GM21825 (cell line): ENCODE measurements at regions not wholly inside any gene's neighbourhood (a gene's known extent, or its start where the extent isn't known, plus 50 kb on each side); places are given as distances from the start of the nearest gene placed in this dataset.

Experiments used
- ATAC-seq: cut with Tn5 transposase; IDR thresholded peaks from one replicate; pipeline ENCODE4 v1.9.1; 2021; ENCODE audit warnings: mild to moderate bottlenecking, moderate library complexity; ENCODE audit not compliant: unreplicated experiment

DNA sequence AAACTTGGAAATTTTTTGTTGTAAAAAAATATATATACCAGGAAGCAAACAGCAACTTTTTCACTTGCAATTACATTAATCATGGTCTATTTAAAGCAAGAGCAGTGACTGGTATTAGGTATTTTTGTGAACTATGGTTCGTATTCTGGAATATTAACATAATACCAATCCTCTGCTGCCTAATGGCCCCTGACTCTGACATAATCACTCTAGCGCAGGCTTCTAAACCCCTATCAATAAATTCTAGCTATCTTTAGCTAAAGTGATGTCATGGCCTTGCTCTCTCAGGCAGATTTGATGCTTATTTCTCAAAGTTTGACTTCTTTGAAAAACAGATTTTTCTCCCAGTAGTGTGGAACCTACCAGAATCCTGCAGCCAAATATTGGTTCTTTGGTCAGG is 808.3 kb downstream of the VGLL3 start:
- no peak for ATAC-seq

DNA sequence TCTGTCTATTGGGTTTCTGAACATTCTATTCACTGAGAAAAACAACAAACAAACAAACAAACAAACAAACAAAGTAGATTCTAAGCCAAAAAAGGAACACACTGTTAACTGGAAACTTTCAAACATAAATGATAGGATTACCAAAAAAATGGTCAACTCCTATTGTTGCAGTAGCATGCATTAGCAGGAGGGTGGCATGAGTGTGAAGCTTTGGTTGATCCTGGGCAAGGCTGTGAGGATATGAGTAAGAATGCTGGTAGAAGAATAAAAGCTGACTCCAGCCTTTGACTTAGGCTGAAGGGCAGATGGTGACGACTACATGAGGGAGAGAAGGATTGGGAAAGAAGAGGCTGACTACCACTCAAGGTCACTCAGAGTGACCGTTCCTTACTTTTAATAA is 810.3 kb downstream of the VGLL3 start:
- ATAC-seq: no peak

DNA sequence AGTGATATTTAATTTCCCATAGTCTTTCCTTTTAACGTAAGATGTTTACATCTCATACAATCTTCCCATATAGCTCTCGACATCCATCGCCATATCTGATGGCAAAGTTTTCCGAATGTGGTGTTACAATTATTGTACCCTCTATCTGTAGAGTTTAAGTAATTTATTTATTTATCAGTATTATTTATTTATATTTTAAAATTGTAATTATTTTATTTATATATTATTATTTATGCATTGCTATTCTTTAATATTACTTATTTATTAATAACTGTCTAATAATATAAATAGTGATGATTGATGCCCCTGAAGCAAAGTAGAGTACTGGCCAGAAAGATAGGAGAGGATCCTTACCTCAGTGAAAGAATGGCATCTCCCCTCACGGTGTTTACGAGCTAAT is 812.9 kb downstream of the VGLL3 start:
- no peak for ATAC-seq

- no peak for ATAC-seq
Measured at GRCh38 chr3:86176445-86176784, 814.5 kb downstream of the VGLL3 start.

DNA sequence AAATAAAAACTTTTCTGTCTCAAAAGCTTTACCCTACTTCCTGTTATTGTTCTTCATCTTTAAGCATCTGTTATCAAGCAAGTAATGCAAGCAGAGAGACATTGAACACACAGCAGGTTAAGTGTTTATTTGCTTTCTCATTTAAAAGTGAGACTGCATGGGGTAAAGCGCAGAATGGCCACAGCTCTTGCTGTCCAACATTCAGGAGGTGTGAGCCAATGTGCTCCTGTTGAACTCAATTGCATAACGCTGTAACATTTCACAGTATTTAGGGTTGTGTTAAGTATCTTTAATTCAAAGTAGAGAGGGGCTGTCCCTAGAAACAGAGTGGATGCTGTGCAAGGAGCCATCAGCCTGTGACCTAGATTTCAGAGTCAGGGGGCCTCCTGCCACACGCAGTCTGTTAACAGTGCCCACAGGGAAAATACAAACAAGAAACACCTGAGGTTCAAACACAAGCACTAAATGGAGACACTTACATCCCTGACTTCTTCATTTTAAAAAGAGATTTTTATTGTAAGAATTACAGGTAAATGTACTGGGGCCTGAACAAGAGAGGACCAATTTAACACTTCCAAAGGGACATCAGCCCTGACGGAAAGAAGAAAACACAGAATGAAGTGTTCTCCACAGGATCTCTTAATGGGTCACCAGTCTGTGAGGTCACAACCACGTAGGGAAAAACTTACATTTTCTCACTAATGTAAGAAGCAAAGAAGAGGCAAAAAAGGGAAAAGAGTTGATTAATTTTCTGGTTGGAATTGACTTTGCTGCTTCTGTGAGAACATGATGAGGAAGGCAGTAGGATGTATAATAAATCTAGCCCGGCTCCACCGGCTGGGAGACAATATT is 815.1 kb downstream of the VGLL3 start:
- ATAC-seq: no peak

DNA sequence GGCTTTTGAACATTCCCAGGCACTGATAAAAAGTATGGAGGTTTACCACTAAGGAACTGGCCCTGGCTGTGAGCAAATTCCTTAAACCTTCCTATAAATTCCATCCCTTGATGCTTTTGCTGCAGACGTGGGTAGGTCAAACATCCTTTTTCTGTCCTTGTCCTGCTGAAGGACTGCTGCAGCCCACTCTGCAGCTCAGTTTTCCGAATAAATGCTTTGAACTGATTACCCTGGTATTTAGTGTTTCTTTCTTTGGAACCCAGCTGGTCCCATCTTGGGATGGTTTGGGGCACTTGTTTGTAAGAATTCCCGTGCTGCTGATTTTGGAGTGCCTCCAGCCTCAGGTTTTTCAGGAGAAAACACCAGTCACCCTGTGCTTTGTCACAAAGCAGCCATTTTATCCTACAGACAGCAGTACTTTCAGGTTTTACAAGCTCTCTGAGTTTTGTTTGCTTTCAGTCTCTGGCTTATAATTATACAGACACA is 815.9 kb downstream of the VGLL3 start:
- ATAC-seq: no peak

DNA sequence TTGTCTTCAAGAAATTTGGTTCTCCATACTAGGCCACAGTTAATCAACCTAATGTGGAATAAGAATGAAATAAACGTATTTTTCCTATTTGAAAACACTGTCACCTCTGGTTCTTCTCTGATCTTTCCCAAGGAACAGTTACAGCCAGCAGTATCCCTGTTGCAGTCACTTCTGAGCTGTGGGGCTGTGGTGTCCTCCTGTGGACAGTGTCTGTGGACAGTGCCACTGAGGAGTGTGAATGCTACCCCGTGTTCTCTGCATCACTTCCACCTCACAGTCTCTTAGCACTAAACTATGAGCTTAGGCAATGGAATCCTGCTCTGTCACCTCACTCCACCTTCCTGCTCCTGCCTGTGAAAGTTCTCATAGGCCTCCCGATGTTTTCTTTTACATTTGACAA is 817.5 kb downstream of the VGLL3 start:
- ATAC-seq: no peak

GRCh38 chr3:86168512-86168911 is 822.4 kb downstream of the VGLL3 start:
- no peak for ATAC-seq

DNA sequence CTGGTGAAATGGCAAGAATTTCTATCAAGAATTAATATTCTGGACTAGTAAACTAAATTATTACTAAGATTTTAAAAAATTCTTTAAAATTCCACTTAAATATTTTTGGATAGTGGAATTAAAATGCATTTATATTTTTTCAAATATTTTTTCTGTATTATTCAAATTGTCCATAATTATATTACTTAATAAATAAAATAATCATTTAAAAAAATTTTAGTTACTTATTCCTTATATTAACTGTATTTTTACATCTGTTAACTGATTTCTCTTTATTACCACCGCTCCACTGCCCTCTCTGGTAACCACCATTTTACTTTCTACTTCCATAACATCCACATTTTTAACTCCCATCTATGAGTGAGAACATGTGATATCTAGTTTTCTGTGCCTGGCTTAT is 828.4 kb downstream of the VGLL3 start:
- ATAC-seq: no peak

DNA sequence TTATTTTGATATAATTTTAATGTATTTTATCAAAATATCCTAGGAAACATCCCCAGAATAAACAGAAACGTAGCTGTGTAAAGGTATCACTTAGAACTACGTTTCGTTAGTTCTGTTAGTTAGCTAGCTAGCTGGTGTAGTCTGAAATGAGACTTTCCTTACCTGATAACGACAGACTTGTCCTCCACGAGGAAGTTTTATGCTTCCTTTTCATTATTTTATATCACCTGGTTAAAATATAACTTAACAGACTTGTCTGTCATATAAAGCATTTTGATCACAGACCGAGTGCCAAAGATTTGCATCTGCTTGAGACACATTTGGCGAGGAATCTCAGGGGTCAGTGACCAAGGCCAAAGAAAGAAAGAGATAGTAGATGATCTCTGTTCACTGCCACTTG is 829.5 kb downstream of the VGLL3 start:
- no peak for ATAC-seq

DNA sequence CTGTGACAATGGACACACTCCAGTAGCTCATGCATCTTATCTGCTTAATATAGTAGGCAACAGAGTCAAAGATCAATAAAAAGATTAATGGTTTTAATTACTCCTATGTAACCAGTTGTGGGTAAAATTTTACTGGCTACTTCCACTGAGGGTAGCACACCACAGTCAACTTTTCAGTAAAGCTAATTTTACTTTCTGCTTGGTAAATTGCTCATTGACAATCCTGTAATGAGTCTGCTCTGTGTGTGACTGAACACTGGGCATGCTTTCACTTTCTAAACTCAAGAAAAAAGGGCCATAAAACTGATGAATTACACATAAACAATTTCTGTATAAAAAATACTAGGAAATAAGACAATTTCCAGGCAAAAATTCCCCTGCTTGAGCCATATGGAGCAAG is 838.3 kb downstream of the VGLL3 start:
- no peak for ATAC-seq

- ATAC-seq: no peak
Measured at GRCh38 chr3:86149054-86149453, 841.9 kb downstream of the VGLL3 start.

DNA sequence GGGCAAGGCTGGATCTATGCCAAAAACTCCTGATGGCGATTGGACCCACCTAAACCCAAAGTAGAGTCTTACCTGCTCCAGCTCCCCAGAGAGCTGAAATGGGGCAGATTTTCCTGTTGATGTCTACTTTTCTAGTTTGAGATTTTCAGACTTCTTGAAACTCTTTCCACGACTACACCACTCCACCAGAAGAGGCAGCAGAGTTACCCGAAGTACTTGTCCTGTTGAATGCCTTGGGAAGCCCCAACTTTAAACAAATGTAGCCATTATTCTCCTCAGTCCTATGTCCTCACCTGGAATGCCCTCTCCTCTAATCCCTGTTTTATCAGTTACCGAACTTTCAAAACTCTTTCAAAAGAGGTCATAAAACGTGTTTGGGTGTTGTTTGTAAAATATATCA is 843.8 kb downstream of the VGLL3 start:
- ATAC-seq: no peak

GRCh38 chr3:86126552-86126951 is 864.4 kb downstream of the VGLL3 start:
- no peak for ATAC-seq
